Peyer's patch (tissue), 4 donors: ENCODE measurements at regions not wholly inside any gene's neighbourhood (a gene's known extent, or its start where the extent isn't known, plus 50 kb on each side); places are given as distances from the start of the nearest gene placed in this dataset.
"Not testable (repeated sequence)": the region's sequence is repeated elsewhere in the genome, so short reads cannot be mapped to it uniquely, and the experiment has no call there.

Experiments used
- POLR2A ChIP-seq, 2 donors: fragments of 450-650 bp; IDR thresholded peaks; one replicate each; pipeline ENCODE4 v1.5.1; 2017; ENCODE audit warnings: antibody characterized with exemption in 2 of 2, mild to moderate bottlenecking in 2 of 2, moderate library complexity in 2 of 2
- TF ChIP-seq, protein P1 (sequence below), 6 experiments: fragments of 450-650 bp in 4 of 6; fragments of 200-600 bp in 2 of 6; sonication (generic) in 1 of 6; IDR thresholded peaks; one replicate each; pipeline ENCODE4 v1.5.1; 2017 to 2019; ENCODE audit warnings: antibody characterized with exemption in 6 of 6, mild to moderate bottlenecking in 3 of 6, moderate library complexity in 1 of 6

DNA sequence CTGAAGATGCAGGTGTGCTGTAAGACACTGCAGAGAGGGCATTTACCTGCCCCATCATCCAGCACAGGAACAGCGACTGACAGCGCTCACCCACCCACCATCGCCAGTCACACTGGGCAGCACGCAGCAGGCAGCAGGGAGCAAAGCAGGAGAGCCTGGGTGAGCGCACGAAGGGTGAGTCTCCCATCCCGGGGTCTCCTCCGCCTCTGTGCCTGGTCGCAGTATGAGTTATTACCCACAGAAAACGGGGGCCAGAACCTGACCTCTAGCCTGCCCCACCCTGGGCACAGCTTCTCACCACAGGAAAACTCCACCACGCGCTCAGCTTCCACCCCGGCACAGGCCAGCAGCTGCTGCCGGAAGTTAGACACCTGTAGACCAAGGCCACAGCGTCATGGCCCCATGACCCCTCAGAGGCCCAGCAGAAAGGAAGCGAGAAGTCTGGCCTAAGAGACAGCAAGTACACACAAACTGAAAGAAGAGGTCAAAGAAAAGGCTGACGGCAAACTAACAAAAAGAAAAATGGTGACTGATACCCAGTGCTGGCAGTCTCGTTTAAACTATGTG lies 186.1 kb downstream of the KLRB1 start:
- TF ChIP-seq POLR2A (IDR thresholded peaks at IDR 0.05) = not testable (repeated sequence)
- TF ChIP-seq, protein P1, sequence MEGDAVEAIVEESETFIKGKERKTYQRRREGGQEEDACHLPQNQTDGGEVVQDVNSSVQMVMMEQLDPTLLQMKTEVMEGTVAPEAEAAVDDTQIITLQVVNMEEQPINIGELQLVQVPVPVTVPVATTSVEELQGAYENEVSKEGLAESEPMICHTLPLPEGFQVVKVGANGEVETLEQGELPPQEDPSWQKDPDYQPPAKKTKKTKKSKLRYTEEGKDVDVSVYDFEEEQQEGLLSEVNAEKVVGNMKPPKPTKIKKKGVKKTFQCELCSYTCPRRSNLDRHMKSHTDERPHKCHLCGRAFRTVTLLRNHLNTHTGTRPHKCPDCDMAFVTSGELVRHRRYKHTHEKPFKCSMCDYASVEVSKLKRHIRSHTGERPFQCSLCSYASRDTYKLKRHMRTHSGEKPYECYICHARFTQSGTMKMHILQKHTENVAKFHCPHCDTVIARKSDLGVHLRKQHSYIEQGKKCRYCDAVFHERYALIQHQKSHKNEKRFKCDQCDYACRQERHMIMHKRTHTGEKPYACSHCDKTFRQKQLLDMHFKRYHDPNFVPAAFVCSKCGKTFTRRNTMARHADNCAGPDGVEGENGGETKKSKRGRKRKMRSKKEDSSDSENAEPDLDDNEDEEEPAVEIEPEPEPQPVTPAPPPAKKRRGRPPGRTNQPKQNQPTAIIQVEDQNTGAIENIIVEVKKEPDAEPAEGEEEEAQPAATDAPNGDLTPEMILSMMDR (IDR thresholded peaks at IDR 0.05) = not testable (repeated sequence)
